Fibroblast of pulmonary artery (primary cell): ENCODE measurements at regions not wholly inside any gene's neighbourhood (a gene's known extent, or its start where the extent isn't known, plus 50 kb on each side); places are given as distances from the start of the nearest gene placed in this dataset.

Source experiments
- DNase-seq: peaks from one replicate; pipeline ENCODE4 v3.0.0-alpha.2; 2010; ENCODE audit warnings: low read depth
- H3K4me3 ChIP-seq: replicated peaks from 2 replicates; pipeline ENCODE4 v1.5.1; 2011; ENCODE audit warnings: low read depth, mild to moderate bottlenecking, control low read depth, low read length, moderate library complexity
- TF ChIP-seq, protein P1 (sequence below): IDR thresholded peaks from 2 replicates; pipeline ENCODE4 v1.5.1; 2011; ENCODE audit warnings: mild to moderate bottlenecking, control low read depth, low read length, inconsistent platforms; ENCODE audit errors: missing control alignments

DNA sequence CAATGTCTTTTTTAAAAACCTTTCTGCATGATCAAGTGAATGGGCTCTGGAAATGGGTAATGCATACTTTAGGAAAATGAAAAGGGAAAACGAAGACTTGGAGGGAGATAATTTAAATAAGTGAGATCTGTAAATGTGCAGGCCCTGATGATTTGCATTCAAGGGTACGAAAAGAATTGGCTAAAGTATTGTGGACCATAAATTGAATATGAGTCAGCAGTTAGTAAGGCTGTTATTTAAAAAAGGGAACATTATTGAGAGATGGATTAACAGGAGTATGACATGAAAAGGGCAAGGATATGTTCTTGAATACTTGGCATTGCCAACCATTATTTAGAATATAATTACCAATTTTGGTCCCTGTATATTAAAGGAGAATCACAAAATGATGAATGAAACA, 125.5 kb downstream of the GPAT3 start:
- no peak for DNase-seq
- H3K4me3 ChIP-seq: no peak overlapping the region
- TF ChIP-seq, protein P1, sequence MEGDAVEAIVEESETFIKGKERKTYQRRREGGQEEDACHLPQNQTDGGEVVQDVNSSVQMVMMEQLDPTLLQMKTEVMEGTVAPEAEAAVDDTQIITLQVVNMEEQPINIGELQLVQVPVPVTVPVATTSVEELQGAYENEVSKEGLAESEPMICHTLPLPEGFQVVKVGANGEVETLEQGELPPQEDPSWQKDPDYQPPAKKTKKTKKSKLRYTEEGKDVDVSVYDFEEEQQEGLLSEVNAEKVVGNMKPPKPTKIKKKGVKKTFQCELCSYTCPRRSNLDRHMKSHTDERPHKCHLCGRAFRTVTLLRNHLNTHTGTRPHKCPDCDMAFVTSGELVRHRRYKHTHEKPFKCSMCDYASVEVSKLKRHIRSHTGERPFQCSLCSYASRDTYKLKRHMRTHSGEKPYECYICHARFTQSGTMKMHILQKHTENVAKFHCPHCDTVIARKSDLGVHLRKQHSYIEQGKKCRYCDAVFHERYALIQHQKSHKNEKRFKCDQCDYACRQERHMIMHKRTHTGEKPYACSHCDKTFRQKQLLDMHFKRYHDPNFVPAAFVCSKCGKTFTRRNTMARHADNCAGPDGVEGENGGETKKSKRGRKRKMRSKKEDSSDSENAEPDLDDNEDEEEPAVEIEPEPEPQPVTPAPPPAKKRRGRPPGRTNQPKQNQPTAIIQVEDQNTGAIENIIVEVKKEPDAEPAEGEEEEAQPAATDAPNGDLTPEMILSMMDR: no peak

DNA sequence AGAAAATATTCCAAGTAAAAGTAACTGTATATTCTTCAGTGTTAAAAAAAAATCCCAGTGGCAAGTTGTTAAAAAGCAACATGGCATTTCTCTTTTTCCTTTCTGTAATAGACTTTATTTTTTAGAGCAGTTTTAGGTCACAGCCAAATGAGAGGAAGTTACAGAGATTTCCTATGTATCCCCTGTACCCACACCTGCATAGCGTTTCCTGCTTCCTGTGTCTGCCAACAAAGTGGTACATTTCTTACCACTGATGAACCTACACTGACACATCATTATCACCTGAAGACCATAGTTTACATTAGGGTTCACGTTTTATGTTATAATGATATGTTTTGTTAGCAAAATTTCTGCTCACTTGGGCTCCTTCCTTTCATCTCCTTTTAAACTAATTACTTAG, 124.7 kb downstream of the GPAT3 start:
- TF ChIP-seq, protein P1: no peak
- no peak overlapping the region for H3K4me3 ChIP-seq
- no peak for DNase-seq

DNA sequence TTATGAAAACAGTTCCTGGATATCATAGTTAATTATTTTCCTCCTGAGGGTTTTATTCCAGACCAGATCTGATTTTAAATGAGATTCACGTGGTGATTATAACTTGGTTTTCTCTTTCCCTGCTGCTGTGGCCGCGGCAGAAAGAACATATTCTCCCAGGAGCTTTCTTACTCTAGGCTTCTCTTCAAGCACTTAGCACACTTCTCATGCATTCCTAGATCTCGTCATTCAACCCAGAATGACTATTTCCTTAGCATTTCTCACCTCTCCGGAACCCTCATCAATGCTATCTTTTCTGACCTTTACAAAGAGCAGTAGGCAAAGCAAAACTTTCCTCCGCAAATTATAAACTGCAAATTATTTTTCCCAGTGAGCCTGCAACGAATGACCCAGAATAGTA, 122.9 kb downstream of the GPAT3 start:
- no peak for DNase-seq
- TF ChIP-seq, protein P1: no peak
- H3K4me3 ChIP-seq: no peak overlapping the region

- TF ChIP-seq, protein P1: no peak
- H3K4me3 ChIP-seq: no peak overlapping the region
- DNase-seq: no peak
These were observed 121.4 kb downstream of the GPAT3 start for GRCh38 chr4:83657336-83657735.
